ENCODE measurements at regions not wholly inside any gene's neighbourhood (a gene's known extent, or its start where the extent isn't known, plus 50 kb on each side); places are given as distances from the start of the nearest gene placed in this dataset.

DNA sequence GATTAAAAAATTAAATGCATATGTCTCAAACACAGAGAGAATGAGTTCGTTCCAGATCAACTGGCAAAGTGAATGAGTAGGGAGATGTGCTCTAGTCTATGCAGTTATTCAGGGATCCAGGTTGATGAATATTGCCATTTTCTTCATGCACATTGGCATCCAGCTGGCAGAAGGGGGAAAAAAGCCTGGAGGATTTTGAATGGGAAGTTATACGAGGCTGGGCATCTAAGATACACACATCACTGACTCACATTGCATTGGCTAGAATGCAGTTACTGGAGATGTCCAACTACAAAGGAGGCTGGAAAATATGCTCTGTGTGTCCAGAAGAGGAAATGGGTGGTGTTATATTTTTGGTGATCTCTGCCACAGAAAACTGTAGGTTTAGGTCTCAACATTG is 270.9 kb upstream of the FIGN start:
- DNase-seq (no peak), ATAC-seq (no peak)
- 87% methylated on average over 1 of the region's 2 CpGs for WGBS (ENCODE audit: insufficient coverage)
- intact Hi-C loops (cut with micrococcal nuclease): no loop called here
- H3K9me3 ChIP-seq (ENCODE audit: control insufficient read depth, insufficient read depth, low read length): no peaks in the 10 kb centered on the region
- no peaks in the 10 kb centered on the region for H3K4me1 ChIP-seq (ENCODE audit: control insufficient read depth, insufficient read depth, low read length)
- H3K36me3 ChIP-seq (ENCODE audit: control insufficient read depth, insufficient read depth, low read length): no peaks in the 10 kb centered on the region
- Mint-ChIP-seq H3K36me3 (no peaks in the 10 kb centered on the region), H3K4me1 (no peaks in the 10 kb centered on the region), H3K27ac (no peak overlapping the region), H3K9me3 (peaks cover 2 to 10% of the 10 kb centered on the region in 2 donors), H3K27me3 (ENCODE audit: low read depth in 2 of 2) (no peaks in the 10 kb centered on the region), H3K4me3 (no peak overlapping the region)
- no peak overlapping the region for H3K4me3 ChIP-seq (ENCODE audit: low read length)
- TF ChIP-seq, protein P1, sequence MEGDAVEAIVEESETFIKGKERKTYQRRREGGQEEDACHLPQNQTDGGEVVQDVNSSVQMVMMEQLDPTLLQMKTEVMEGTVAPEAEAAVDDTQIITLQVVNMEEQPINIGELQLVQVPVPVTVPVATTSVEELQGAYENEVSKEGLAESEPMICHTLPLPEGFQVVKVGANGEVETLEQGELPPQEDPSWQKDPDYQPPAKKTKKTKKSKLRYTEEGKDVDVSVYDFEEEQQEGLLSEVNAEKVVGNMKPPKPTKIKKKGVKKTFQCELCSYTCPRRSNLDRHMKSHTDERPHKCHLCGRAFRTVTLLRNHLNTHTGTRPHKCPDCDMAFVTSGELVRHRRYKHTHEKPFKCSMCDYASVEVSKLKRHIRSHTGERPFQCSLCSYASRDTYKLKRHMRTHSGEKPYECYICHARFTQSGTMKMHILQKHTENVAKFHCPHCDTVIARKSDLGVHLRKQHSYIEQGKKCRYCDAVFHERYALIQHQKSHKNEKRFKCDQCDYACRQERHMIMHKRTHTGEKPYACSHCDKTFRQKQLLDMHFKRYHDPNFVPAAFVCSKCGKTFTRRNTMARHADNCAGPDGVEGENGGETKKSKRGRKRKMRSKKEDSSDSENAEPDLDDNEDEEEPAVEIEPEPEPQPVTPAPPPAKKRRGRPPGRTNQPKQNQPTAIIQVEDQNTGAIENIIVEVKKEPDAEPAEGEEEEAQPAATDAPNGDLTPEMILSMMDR (IDR thresholded peaks at IDR 0.05): no peak
- H3K27ac ChIP-seq (ENCODE audit: low read length): no peak overlapping the region
- no peaks in the 10 kb centered on the region for H3K27me3 ChIP-seq (ENCODE audit: control insufficient read depth, insufficient read depth, low read length)

DNA sequence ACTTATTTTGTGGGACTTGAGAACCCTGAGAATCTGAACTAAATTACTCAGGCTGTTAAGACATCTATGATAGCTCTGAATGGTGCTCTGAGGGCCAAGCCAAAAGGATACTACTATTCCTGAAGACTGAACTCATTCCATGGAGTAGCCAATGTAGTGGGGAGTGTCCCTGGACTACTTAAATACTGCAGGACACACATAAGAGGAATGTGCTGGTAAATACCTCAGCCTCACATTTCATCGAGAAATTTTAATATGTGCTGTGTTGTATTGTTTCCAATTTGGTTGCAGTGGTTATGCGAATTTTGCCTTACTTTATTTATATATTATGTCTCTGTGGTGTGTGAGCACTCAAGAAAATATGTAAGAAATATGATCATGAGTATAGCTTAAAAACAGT is 264.4 kb upstream of the FIGN start:
- H3K4me3 Mint-ChIP-seq: no peak overlapping the region
- ATAC-seq: no peak
- Histone ChIP-seq H3K36me3 (ENCODE audit: control insufficient read depth, insufficient read depth, low read length) (no peaks in the 10 kb centered on the region), H3K27ac (ENCODE audit: low read length) (no peak overlapping the region), H3K27me3 (ENCODE audit: control insufficient read depth, insufficient read depth, low read length) (no peaks in the 10 kb centered on the region), H3K4me3 (ENCODE audit: low read length) (no peak overlapping the region), H3K9me3 (ENCODE audit: control insufficient read depth, insufficient read depth, low read length) (no peaks in the 10 kb centered on the region), H3K4me1 (ENCODE audit: control insufficient read depth, insufficient read depth, low read length) (no peaks in the 10 kb centered on the region)
- TF ChIP-seq, protein P1 (IDR thresholded peaks at IDR 0.05): no peak
- no peaks in the 10 kb centered on the region for H3K36me3 Mint-ChIP-seq
- H3K27ac Mint-ChIP-seq: no peak overlapping the region
- no peak for DNase-seq
- H3K9me3 Mint-ChIP-seq: peaks cover 2 to 10% of the 10 kb centered on the region in 2 donors
- no peaks in the 10 kb centered on the region for H3K27me3 Mint-ChIP-seq (ENCODE audit: low read depth in 2 of 2)
- intact Hi-C loops (cut with micrococcal nuclease): no loop called here
- H3K4me1 Mint-ChIP-seq: no peaks in the 10 kb centered on the region
- no CpG with 5 or more reads among the region's 2 CpGs for WGBS (ENCODE audit: insufficient coverage)

- H3K27me3 Mint-ChIP-seq (ENCODE audit: low read depth in 2 of 2): no peaks in the 10 kb centered on the region
- no peaks in the 10 kb centered on the region for H3K9me3 ChIP-seq (ENCODE audit: control insufficient read depth, insufficient read depth, low read length)
- no CpG with 5 or more reads among the region's 4 CpGs for WGBS (ENCODE audit: insufficient coverage)
- peaks cover 3 to 4% of the 10 kb centered on the region in 2 donors for H3K9me3 Mint-ChIP-seq
- H3K4me1 Mint-ChIP-seq: no peaks in the 10 kb centered on the region
- no peak overlapping the region for H3K4me3 Mint-ChIP-seq
- no peaks in the 10 kb centered on the region for H3K36me3 Mint-ChIP-seq
- no peak overlapping the region for H3K27ac Mint-ChIP-seq
- no peaks in the 10 kb centered on the region for H3K36me3 ChIP-seq (ENCODE audit: control insufficient read depth, insufficient read depth, low read length)
- H3K27me3 ChIP-seq (ENCODE audit: control insufficient read depth, insufficient read depth, low read length): no peaks in the 10 kb centered on the region
- no peak for ATAC-seq
- H3K4me3 ChIP-seq (ENCODE audit: low read length): no peak overlapping the region
- intact Hi-C loops (cut with micrococcal nuclease): no loop called here
- DNase-seq: no peak
- TF ChIP-seq, protein P1 (IDR thresholded peaks at IDR 0.05): no peak
- no peak overlapping the region for H3K27ac ChIP-seq (ENCODE audit: low read length)
- no peaks in the 10 kb centered on the region for H3K4me1 ChIP-seq (ENCODE audit: control insufficient read depth, insufficient read depth, low read length)
Observed at GRCh38 chr2:163997466-163997865, 261.7 kb upstream of the FIGN start.

DNA sequence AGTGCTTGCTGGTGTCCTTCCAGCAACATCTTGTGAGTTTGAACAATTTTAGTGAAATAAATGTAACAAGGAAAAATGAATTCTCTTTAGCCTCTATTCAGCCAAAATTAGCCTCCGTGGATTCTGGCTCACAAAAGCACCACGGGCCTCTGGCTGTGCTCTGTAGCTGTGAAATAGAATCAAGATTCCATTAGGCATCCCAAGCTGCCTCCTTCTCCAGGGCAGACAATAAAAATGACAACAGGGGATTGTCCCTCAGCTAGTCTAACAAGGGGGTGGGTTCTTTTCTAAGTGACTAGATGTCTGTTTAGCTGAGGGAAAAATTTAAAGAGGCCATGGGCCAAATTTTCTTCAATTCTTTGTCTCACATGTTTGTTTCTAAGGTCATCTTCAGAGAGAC is 254.7 kb upstream of the FIGN start:
- DNase-seq: no peak
- Mint-ChIP-seq H3K27me3 (ENCODE audit: low read depth in 2 of 2) (no peaks in the 10 kb centered on the region), H3K4me3 (no peak overlapping the region), H3K27ac (no peak overlapping the region), H3K36me3 (no peaks in the 10 kb centered on the region), H3K9me3 (peaks cover 2 to 5% of the 10 kb centered on the region in 2 donors), H3K4me1 (no peaks in the 10 kb centered on the region)
- Histone ChIP-seq H3K4me3 (ENCODE audit: low read length) (no peak overlapping the region), H3K9me3 (ENCODE audit: control insufficient read depth, insufficient read depth, low read length) (no peaks in the 10 kb centered on the region), H3K27ac (ENCODE audit: low read length) (no peak overlapping the region), H3K27me3 (ENCODE audit: control insufficient read depth, insufficient read depth, low read length) (no peaks in the 10 kb centered on the region), H3K4me1 (ENCODE audit: control insufficient read depth, insufficient read depth, low read length) (no peaks in the 10 kb centered on the region), H3K36me3 (ENCODE audit: control insufficient read depth, insufficient read depth, low read length) (no peaks in the 10 kb centered on the region)
- no peak for ATAC-seq
- WGBS (ENCODE audit: insufficient coverage): 63% methylated on average over 2 of the region's 2 CpGs
- intact Hi-C loops (cut with micrococcal nuclease): no loop called here
- TF ChIP-seq, protein P1 (IDR thresholded peaks at IDR 0.05): no peak
